Caco-2 (cell line): ENCODE measurements at regions not wholly inside any gene's neighbourhood (a gene's known extent, or its start where the extent isn't known, plus 50 kb on each side); places are given as distances from the start of the nearest gene placed in this dataset.

Experiments
- BruUV-seq: library from RNA; stranded (reverse); fragments of 400-500 nt; replicated peaks from 2 replicates; lab custom pipeline; 2021; lab: Mats Ljungman, UMichigan
- CTCF ChIA-PET: fragments of 300-600 bp; sonication (Branson Sonifier 250); formaldehyde crosslinking; loops from one replicate; lab custom pipeline; 2022; ENCODE audit warnings: antibody characterized with exemption; lab: Charles Lee
- POLR2A ChIA-PET: fragments of 300-600 bp; sonication (Branson Sonifier 250); formaldehyde crosslinking; loops from one replicate; lab custom pipeline; 2022; ENCODE audit warnings: antibody characterized with exemption; lab: Charles Lee
- DNase-seq, 2 experiments: peaks; one replicate each; pipeline versions ENCODE4 v3.0.0 to v3.0.0-alpha.2; 2020 to 2022
- H3K27me3 ChIP-seq: replicated peaks from 2 replicates; pipeline ENCODE4 v1.6.0; 2011; ENCODE audit warnings: low read length; ENCODE audit not compliant: control insufficient read depth, insufficient read depth
- H3K36me3 ChIP-seq: 2 replicates; pipeline ENCODE4 v1.5.1; 2011; ENCODE audit warnings: low read length; ENCODE audit not compliant: control insufficient read depth, insufficient read depth
- H3K4me1 ChIP-seq: fragments of 250-450 bp; sonication (Bioruptor Pico); 2 replicates; pipeline ENCODE4 v1.5.1; 2020; ENCODE audit warnings: mild to moderate bottlenecking
- H3K4me3 ChIP-seq: 2 replicates; pipeline ENCODE4 v1.5.1; 2011; ENCODE audit warnings: low read depth, mild to moderate bottlenecking, control low read depth, low read length
- H3K9me3 ChIP-seq: fragments of 250-450 bp; sonication (Bioruptor Pico); 2 replicates; pipeline ENCODE4 v1.5.1; 2020; ENCODE audit warnings: mild to moderate bottlenecking, moderate library complexity
- H3K27ac Mint-ChIP-seq: one replicate; pipeline ENCODE4 v1.8.0; 2022; ENCODE audit warnings: mixed read lengths; ENCODE audit not compliant: unreplicated experiment
- H3K27me3 Mint-ChIP-seq: one replicate; pipeline ENCODE4 v1.8.0; 2022; ENCODE audit warnings: mixed read lengths; ENCODE audit not compliant: insufficient read depth, unreplicated experiment
- H3K36me3 Mint-ChIP-seq: one replicate; pipeline ENCODE4 v1.8.0; 2022; ENCODE audit warnings: mild to moderate bottlenecking, mixed read lengths; ENCODE audit not compliant: insufficient read depth, unreplicated experiment
- H3K4me1 Mint-ChIP-seq: one replicate; pipeline ENCODE4 v1.8.0; 2022; ENCODE audit warnings: low read depth, mixed read lengths; ENCODE audit not compliant: unreplicated experiment
- H3K4me3 Mint-ChIP-seq: one replicate; pipeline ENCODE4 v1.8.0; 2022; ENCODE audit warnings: mild to moderate bottlenecking, moderate library complexity, mixed read lengths; ENCODE audit not compliant: unreplicated experiment
- H3K9me3 Mint-ChIP-seq: one replicate; pipeline ENCODE4 v1.8.0; 2022; ENCODE audit warnings: mixed read lengths; ENCODE audit not compliant: unreplicated experiment
- intact Hi-C: fragments of 100-400 bp; cut with micrococcal nuclease; formaldehyde crosslinking; loops from one replicate; pipeline ENCODE4 v1.10.0; 2022; ENCODE audit not compliant: unreplicated experiment
- TF ChIP-seq, protein P1 (sequence below), 2 experiments: fragments of 200-600 bp in 1 of 2; IDR thresholded peaks; 1 replicate in 1 of 2; 2 replicates in 1 of 2; pipeline versions ENCODE4 v1.5.1 to v1.8.0; 2011 to 2022; ENCODE audit warnings: antibody characterized with exemption in 1 of 2, control low read depth in 1 of 2, inconsistent platforms in 1 of 2, low read depth in 1 of 2, low read length in 1 of 2, mild to moderate bottlenecking in 1 of 2, moderate library complexity in 1 of 2; ENCODE audit not compliant: insufficient read depth in 1 of 2, severe bottlenecking in 1 of 2, unreplicated experiment in 1 of 2

GRCh38 chr13:20340136-20340758, 108.1 kb upstream of the GJB6 start:
- Mint-ChIP-seq H3K36me3 (no peaks in the 10 kb centered on the region), H3K27me3 (peaks cover 14% of the 10 kb centered on the region), H3K9me3 (no peaks in the 10 kb centered on the region), H3K27ac (no peak overlapping the region), H3K4me3 (no peak overlapping the region), H3K4me1 (no peaks in the 10 kb centered on the region)
- ChIA-PET POLR2A (no interaction called here), CTCF (interaction anchor here (0.6 kb wide), 1 partner anchor 151 kb away, joined by 3 read pairs; no protein-coding TSS in a partner anchor)
- intact Hi-C loops = no loop called here
- Histone ChIP-seq H3K27me3 (0 out of 2 replicates have a peak, but pooled peaks cover 1% of the 10 kb centered on the region), H3K4me3 (no peak overlapping the region), H3K9me3 (no peaks in the 10 kb centered on the region), H3K36me3 (no peaks in the 10 kb centered on the region), H3K4me1 (no peaks in the 10 kb centered on the region)
- no peak for DNase-seq
- no TSS peak for BruUV-seq
- TF ChIP-seq, protein P1, sequence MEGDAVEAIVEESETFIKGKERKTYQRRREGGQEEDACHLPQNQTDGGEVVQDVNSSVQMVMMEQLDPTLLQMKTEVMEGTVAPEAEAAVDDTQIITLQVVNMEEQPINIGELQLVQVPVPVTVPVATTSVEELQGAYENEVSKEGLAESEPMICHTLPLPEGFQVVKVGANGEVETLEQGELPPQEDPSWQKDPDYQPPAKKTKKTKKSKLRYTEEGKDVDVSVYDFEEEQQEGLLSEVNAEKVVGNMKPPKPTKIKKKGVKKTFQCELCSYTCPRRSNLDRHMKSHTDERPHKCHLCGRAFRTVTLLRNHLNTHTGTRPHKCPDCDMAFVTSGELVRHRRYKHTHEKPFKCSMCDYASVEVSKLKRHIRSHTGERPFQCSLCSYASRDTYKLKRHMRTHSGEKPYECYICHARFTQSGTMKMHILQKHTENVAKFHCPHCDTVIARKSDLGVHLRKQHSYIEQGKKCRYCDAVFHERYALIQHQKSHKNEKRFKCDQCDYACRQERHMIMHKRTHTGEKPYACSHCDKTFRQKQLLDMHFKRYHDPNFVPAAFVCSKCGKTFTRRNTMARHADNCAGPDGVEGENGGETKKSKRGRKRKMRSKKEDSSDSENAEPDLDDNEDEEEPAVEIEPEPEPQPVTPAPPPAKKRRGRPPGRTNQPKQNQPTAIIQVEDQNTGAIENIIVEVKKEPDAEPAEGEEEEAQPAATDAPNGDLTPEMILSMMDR (IDR thresholded peaks at IDR 0.05; ENCODE audit: insufficient read depth in 1 of 2, low read depth in 1 of 2, low read length in 1 of 2, severe bottlenecking in 1 of 2, unreplicated experiment in 1 of 2) = no peak

- Histone ChIP-seq H3K27me3 (0 out of 2 replicates have a peak, but pooled peaks cover 1% of the 10 kb centered on the region), H3K9me3 (no peaks in the 10 kb centered on the region), H3K4me1 (no peaks in the 10 kb centered on the region), H3K4me3 (no peak overlapping the region), H3K36me3 (no peaks in the 10 kb centered on the region)
- intact Hi-C loops = no loop called here
- peaks cover 14% of the 10 kb centered on the region for H3K27me3 Mint-ChIP-seq
- no peak for DNase-seq
- POLR2A ChIA-PET = no interaction called here
- H3K9me3 Mint-ChIP-seq = no peaks in the 10 kb centered on the region
- CTCF ChIA-PET = no interaction called here
- no peak overlapping the region for H3K4me3 Mint-ChIP-seq
- BruUV-seq = no TSS peak
- no peak overlapping the region for H3K27ac Mint-ChIP-seq
- no peaks in the 10 kb centered on the region for H3K4me1 Mint-ChIP-seq
- H3K36me3 Mint-ChIP-seq = no peaks in the 10 kb centered on the region
- TF ChIP-seq, protein P1 (IDR thresholded peaks at IDR 0.05; ENCODE audit: insufficient read depth in 1 of 2, low read depth in 1 of 2, low read length in 1 of 2, severe bottlenecking in 1 of 2, unreplicated experiment in 1 of 2) = no peak
Measured at GRCh38 chr13:20337884-20338551, 105.9 kb upstream of the GJB6 start.

DNA sequence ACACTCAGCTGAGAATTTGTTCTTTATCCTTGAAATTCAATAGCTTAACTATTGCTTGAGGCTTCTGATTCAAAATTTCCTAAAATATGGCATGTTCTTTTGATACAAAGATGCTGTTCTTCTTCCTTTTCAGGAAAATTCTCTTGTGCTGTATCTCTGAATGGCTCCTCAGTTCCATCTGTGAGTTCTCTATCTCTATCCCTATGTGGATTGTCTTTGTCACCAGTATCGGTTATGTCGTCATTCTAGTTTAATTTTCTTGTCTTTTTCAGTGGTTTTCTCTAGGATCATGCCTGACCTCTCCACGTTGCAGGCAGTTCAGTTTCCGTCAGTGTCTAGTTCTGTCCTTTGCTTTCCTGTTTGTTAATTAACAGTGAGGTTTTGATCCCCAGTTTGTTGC, 104.6 kb upstream of the GJB6 start:
- DNase-seq = no peak
- BruUV-seq = no TSS peak
- CTCF ChIA-PET = no interaction called here
- Histone ChIP-seq H3K9me3 (no peaks in the 10 kb centered on the region), H3K27me3 (0 out of 2 replicates have a peak, but pooled peaks cover 1% of the 10 kb centered on the region), H3K4me3 (no peak overlapping the region), H3K4me1 (no peaks in the 10 kb centered on the region), H3K36me3 (no peaks in the 10 kb centered on the region)
- H3K27me3 Mint-ChIP-seq = peaks cover 18% of the 10 kb centered on the region
- H3K4me1 Mint-ChIP-seq = no peaks in the 10 kb centered on the region
- no peaks in the 10 kb centered on the region for H3K36me3 Mint-ChIP-seq
- POLR2A ChIA-PET = no interaction called here
- intact Hi-C loops = no loop called here
- H3K9me3 Mint-ChIP-seq = no peaks in the 10 kb centered on the region
- no peak overlapping the region for H3K4me3 Mint-ChIP-seq
- TF ChIP-seq, protein P1 (IDR thresholded peaks at IDR 0.05; ENCODE audit: insufficient read depth in 1 of 2, low read depth in 1 of 2, low read length in 1 of 2, severe bottlenecking in 1 of 2, unreplicated experiment in 1 of 2) = no peak
- no peak overlapping the region for H3K27ac Mint-ChIP-seq
